A549 (cell line): ENCODE measurements at regions not wholly inside any gene's neighbourhood (a gene's known extent, or its start where the extent isn't known, plus 50 kb on each side); places are given as distances from the start of the nearest gene placed in this dataset.

Experiments used
- ATAC-seq, 2 experiments: fragments of 200-7000 bp in 1 of 2; fragments of >200 bp in 1 of 2; cut with Nextera tagmentation in 1 of 2; cut with Tn5 transposase in 1 of 2; 3 replicates each; pipeline versions ENCODE4 v1.8.0 to v1.9.1; 2018 to 2020; ENCODE audit warnings: mild to moderate bottlenecking in 1 of 2, moderate library complexity in 1 of 2
- CTCF ChIA-PET: fragments of 300-600 bp; sonication (Branson Sonifier 250); formaldehyde crosslinking; extraction: SDS; loops from one replicate; lab custom pipeline; 2021; ENCODE audit warnings: antibody characterized with exemption, inconsistent platforms; lab: Yijun Ruan, JAX
- POLR2A ChIA-PET: fragments of 350-600 bp; formaldehyde crosslinking; extraction: SDS; loops from one replicate; lab custom pipeline; 2021; ENCODE audit warnings: antibody characterized with exemption, inconsistent platforms; lab: Yijun Ruan, JAX
- DNase-seq, 2 experiments: peaks; one replicate each; pipeline versions ENCODE4 v3.0.0 to v3.0.0-alpha.2; 2011 to 2016; ENCODE audit warnings: low read depth in 1 of 2, low spot score in 1 of 2
- FAIRE-seq: peaks from 2 replicates; lab custom pipeline; 2011; peaks lifted over from hg19 to GRCh38; lab: Jason Lieb, UNC
- H3K27ac ChIP-seq, 2 experiments: fragments of >200 bp; sonication (Bioruptor Twin); formaldehyde crosslinking; 3 replicates each; pipeline ENCODE4 v1.5.1; 2016 to 2017
- H3K4me1 ChIP-seq: fragments of >200 bp; sonication (Bioruptor Twin); formaldehyde crosslinking; 3 replicates; pipeline ENCODE4 v1.6.1; 2016
- H3K4me2 ChIP-seq: fragments of >200 bp; sonication (Bioruptor Twin); formaldehyde crosslinking; 3 replicates; pipeline ENCODE4 v1.6.1; 2016
- H3K4me3 ChIP-seq: fragments of >200 bp; sonication (Bioruptor Twin); formaldehyde crosslinking; 3 replicates; pipeline ENCODE4 v1.5.1; 2016
- H3K9me3 ChIP-seq: fragments of >200 bp; sonication (Bioruptor Twin); formaldehyde crosslinking; 3 replicates; pipeline ENCODE4 v1.6.1; 2016
- ELK1 ChIP-seq: fragments of 150-350 bp; IDR thresholded peaks from 2 replicates; pipeline ENCODE4 v1.6.1; 2014; ENCODE audit warnings: low read depth, mild to moderate bottlenecking, low read length
- ESRRA ChIP-seq: fragments of 150-350 bp; IDR thresholded peaks from 2 replicates; pipeline ENCODE4 v1.6.1; 2014; ENCODE audit warnings: mild to moderate bottlenecking, low read length, borderline replicate concordance
- FOSL2 ChIP-seq, 2 experiments: fragments of 450-650 bp in 1 of 2; fragments of >200 bp in 1 of 2; sonication (Bioruptor Twin) in 1 of 2; formaldehyde crosslinking; IDR thresholded peaks; 2 replicates each; pipeline versions ENCODE4 v1.5.0 to v1.6.1; 2016 to 2020; ENCODE audit warnings: mild to moderate bottlenecking in 1 of 2, moderate library complexity in 1 of 2
- FOXS1 ChIP-seq: fragments of 250-450 bp; sonication (Bioruptor Pico); IDR thresholded peaks from 2 replicates; pipeline ENCODE4 v1.5.0; 2020; ENCODE audit warnings: mild to moderate bottlenecking, moderate library complexity
- HEYL ChIP-seq: fragments of 250-450 bp; sonication (Bioruptor Pico); IDR thresholded peaks from 2 replicates; pipeline ENCODE4 v1.8.0; 2021; ENCODE audit warnings: mild to moderate bottlenecking, moderate library complexity
- JUN ChIP-seq, 2 experiments: fragments of >200 bp; sonication (Bioruptor Twin); formaldehyde crosslinking; IDR thresholded peaks; 2 replicates in 1 of 2; 3 replicates in 1 of 2; pipeline ENCODE4 v1.6.1; 2016 to 2017
- KDM1A ChIP-seq: fragments of 200-600 bp; sonication (generic); IDR thresholded peaks from 2 replicates; pipeline ENCODE4 v1.6.1; 2016; ENCODE audit warnings: low read depth, mild to moderate bottlenecking
- KDM5A ChIP-seq: fragments of 200-600 bp; sonication (generic); IDR thresholded peaks from 2 replicates; pipeline ENCODE4 v1.6.1; 2016; ENCODE audit warnings: antibody characterized with exemption, mild to moderate bottlenecking
- NFE2L2 ChIP-seq: fragments of 150-350 bp; conservative IDR thresholded peaks from 2 replicates; pipeline ENCODE4 v1.6.1; 2014; ENCODE audit warnings: low read length
- NR3C1 ChIP-seq: fragments of >200 bp; sonication (Bioruptor Twin); formaldehyde crosslinking; IDR thresholded peaks from 3 replicates; pipeline ENCODE4 v1.6.1; 2017
- REST ChIP-seq: fragments of 200-600 bp; sonication (generic); IDR thresholded peaks from 2 replicates; pipeline ENCODE4 v1.6.1; 2016; ENCODE audit warnings: antibody characterized with exemption, mild to moderate bottlenecking, moderate library complexity
- TFCP2L1 ChIP-seq: fragments of 250-450 bp; sonication (Bioruptor Pico); IDR thresholded peaks from 2 replicates; pipeline ENCODE4 v1.5.0; 2021; ENCODE audit warnings: mild to moderate bottlenecking
- WGBS: methylation state at CpG from one replicate; pipeline ENCODE4 v1.1.6; 2017; ENCODE audit errors: missing lambda C conversion rate; 5-methylcytosine and 5-hydroxymethylcytosine counted together
- TF ChIP-seq, protein P1 (sequence below): fragments of 250-450 bp; sonication (Bioruptor Pico); IDR thresholded peaks from 2 replicates; pipeline ENCODE4 v1.5.0; 2021; ENCODE audit warnings: mild to moderate bottlenecking, moderate library complexity, borderline replicate concordance
- TF ChIP-seq, protein P2 (sequence below): fragments of >200 bp; sonication (Bioruptor Twin); formaldehyde crosslinking; IDR thresholded peaks from 2 replicates; pipeline ENCODE4 v1.6.1; 2016
- TF ChIP-seq, protein P3 (sequence below): fragments of >200 bp; sonication (Bioruptor Twin); formaldehyde crosslinking; IDR thresholded peaks from 3 replicates; pipeline ENCODE4 v1.5.1; 2016
- TF ChIP-seq, protein P4 (sequence below): IDR thresholded peaks from 2 replicates; pipeline ENCODE4 v1.6.1; 2012

DNA sequence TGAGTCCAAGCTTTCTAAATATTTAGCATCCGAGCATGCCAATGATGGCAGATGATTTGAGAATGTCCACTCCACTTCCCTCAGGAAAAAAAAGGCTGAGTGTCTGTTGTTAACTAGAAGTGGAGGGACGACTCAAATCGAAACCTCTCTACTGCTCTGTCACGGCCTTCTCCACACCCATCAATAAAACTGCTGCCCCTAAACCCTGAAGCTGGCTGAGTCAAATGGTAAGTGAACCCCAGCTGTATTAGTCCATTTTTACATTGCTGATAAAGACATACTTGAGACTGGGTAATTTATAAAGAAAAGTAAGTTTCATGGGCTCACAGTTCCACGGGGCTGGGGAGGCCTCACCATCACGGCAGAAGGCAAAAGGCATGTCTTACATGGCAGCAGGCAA, 707.0 kb downstream of the QKI start (continued):
- TF ChIP-seq, protein P1, sequence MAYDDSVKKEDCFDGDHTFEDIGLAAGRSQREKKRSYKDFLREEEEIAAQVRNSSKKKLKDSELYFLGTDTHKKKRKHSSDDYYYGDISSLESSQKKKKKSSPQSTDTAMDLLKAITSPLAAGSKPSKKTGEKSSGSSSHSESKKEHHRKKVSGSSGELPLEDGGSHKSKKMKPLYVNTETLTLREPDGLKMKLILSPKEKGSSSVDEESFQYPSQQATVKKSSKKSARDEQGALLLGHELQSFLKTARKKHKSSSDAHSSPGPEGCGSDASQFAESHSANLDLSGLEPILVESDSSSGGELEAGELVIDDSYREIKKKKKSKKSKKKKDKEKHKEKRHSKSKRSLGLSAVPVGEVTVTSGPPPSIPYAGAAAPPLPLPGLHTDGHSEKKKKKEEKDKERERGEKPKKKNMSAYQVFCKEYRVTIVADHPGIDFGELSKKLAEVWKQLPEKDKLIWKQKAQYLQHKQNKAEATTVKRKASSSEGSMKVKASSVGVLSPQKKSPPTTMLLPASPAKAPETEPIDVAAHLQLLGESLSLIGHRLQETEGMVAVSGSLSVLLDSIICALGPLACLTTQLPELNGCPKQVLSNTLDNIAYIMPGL: no peak
- TF ChIP-seq FOSL2 (IDR thresholded peaks at IDR 0.05) (no peak), FOSL2 (CRISPR knock-in tag; IDR thresholded peaks at IDR 0.05) (no peak), NFE2L2 (no peak)
- TF ChIP-seq, protein P2, sequence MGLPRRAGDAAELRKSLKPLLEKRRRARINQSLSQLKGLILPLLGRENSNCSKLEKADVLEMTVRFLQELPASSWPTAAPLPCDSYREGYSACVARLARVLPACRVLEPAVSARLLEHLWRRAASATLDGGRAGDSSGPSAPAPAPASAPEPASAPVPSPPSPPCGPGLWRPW: no peak

- ATAC-seq (no peak), FAIRE-seq (no peak), DNase-seq (no peak)
- CTCF ChIA-PET: interaction anchor here (0.7 kb wide), 1 partner anchor 816 kb away, joined by 3 read pairs; no protein-coding TSS in a partner anchor
- Histone ChIP-seq H3K4me3 (no peak overlapping the region), H3K4me2 (no peak overlapping the region), H3K9me3 (no peaks in the 10 kb centered on the region), H3K4me1 (no peaks in the 10 kb centered on the region), H3K27ac (no peak overlapping the region)
- TF ChIP-seq, protein P2: no peak
- no peak for TF ChIP-seq HEYL (CRISPR knock-in tag)
- no peak for TF ChIP-seq ESRRA
- TF ChIP-seq FOSL2 (IDR thresholded peaks at IDR 0.05): no peak
- no peak for TF ChIP-seq FOSL2 (CRISPR knock-in tag; IDR thresholded peaks at IDR 0.05)
- TF ChIP-seq, protein P3, sequence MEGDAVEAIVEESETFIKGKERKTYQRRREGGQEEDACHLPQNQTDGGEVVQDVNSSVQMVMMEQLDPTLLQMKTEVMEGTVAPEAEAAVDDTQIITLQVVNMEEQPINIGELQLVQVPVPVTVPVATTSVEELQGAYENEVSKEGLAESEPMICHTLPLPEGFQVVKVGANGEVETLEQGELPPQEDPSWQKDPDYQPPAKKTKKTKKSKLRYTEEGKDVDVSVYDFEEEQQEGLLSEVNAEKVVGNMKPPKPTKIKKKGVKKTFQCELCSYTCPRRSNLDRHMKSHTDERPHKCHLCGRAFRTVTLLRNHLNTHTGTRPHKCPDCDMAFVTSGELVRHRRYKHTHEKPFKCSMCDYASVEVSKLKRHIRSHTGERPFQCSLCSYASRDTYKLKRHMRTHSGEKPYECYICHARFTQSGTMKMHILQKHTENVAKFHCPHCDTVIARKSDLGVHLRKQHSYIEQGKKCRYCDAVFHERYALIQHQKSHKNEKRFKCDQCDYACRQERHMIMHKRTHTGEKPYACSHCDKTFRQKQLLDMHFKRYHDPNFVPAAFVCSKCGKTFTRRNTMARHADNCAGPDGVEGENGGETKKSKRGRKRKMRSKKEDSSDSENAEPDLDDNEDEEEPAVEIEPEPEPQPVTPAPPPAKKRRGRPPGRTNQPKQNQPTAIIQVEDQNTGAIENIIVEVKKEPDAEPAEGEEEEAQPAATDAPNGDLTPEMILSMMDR: no peak
- no peak for TF ChIP-seq NR3C1
- TF ChIP-seq FOXS1 (CRISPR knock-in tag): no peak
- no peak for TF ChIP-seq JUN (IDR thresholded peaks at IDR 0.05)
- TF ChIP-seq, protein P4, sequence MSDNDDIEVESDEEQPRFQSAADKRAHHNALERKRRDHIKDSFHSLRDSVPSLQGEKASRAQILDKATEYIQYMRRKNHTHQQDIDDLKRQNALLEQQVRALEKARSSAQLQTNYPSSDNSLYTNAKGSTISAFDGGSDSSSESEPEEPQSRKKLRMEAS: no peak
- no peak for TF ChIP-seq KDM1A
- no peak for TF ChIP-seq REST
- no peak for TF ChIP-seq KDM5A
- no peak for TF ChIP-seq ELK1
- TF ChIP-seq TFCP2L1 (CRISPR knock-in tag): no peak
- WGBS: 32% methylated on average over 5 of the region's 5 CpGs
- POLR2A ChIA-PET: no interaction called here
These were observed 700.1 kb downstream of the QKI start for GRCh38 chr6:164114651-164115050.
